ENCODE measurements at regions not wholly inside any gene's neighbourhood (a gene's known extent, or its start where the extent isn't known, plus 50 kb on each side); places are given as distances from the start of the nearest gene placed in this dataset.

DNA sequence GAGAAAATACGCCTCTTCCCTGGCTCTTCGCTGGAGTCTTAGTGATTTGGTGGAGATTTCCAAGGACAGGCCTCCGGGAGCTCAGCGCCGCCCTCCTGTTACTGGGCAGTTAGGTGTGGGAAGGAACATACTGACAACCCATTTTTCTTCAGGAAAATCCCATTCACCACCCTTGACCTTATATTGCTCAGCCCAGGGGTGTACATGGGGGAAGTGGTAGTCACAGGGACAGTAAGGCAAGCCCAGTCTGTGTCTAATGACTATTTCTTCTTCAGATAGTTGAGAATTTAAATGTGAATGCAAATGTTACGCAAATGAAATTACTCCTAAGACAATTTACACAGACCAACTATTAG, 119.4 kb downstream of the UQCRFS1 start:
- no peak for DNase-seq

DNA sequence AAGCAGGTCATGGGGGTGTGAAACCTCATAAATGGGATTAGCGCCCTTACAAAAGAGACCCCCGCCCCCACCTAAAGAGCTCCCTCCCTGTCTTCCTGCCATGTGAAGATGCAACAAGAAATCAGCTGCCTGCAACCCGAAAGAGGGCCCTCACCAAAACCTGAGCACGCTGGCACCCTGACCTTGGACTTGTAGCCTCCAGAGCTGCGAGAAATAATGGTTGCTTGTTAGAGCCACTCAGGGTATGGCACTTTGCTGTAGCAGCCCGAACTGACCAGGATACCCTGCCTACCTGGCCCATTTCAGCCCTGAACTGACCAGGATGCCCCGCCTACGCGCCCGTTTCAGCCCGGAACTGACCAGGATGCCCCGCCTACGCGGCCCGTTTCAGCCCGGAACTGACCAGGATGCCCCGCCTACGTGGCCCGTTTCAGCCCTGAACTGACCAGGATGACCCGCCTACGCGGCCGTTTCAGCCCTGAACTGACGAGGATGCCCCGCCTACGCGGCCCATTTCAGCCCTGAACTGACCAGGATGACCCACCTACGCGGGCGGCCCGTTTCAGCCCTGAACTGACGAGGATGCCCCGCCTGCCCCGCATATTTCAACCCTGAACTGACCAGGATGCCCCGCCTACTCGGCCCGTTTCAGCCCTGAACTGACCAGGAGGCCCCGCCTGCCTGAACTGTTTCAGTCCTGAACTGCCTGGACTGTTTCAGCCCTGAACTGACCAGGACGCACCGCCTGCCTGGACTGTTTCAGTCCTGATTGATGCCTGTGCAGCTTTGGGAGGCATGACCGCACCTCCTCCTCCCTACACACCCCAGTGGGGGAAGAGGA, 120.0 kb downstream of the UQCRFS1 start:
- no peak for DNase-seq

DNA sequence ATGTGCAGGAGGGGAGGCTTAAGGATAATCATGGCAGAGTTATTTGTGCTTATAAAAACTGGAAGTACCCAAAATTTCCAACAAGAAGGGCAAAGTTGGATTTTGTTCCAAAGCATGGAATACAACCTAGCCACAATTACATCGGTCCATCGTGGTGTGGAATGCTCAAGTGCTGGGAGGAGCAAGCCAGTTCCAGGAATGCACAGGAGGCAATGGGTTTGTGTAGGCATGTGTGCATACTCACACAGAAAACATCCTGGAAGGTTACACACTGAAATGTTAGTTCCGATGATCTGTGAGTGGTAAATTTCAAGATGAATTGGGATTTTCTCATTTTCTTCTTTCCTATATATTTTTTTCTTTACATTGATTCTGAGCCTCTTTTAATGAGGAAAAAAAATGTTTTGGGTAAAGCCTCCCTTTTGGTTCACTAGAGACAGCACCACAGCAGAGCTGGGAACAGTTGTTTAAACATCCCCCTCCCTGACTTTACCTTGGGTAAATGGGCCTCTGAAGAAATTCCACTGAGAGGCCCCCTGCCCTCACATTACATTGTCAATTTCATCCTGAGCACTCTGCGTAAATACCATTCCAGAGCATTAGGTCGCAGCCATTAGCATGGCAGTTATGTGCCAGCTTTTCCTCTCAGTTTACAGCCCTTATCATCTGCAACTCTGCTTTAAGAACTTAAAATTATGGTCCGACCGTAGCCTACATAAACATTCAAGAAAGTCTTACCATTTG, 122.0 kb downstream of the UQCRFS1 start:
- no peak for DNase-seq

DNA sequence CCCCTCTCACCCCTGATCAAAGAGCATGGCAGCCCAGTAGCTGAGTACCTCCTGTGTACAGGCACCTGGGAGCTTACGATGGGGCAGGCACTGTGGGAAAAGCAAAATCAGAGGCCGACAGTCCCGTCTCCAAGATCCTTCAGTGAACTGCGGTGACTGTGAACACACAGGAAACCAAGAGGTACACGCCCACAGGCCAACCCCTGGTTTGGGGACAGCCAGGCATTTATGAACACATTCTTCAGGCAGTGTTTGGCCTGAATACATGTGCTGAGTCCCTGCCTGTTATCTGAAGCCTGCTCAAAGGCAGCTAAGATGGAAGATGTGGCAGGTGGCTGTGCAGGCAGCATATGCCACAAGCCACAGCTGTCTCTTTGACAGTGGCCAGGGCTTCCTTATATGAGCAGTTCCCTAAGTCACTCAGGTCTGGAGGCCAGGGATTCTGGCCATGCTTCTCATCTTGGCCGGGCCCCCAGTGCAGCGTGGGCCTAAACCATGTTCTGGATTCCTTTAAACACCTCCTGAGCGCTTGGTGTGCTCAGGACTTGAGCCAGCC, 123.6 kb downstream of the UQCRFS1 start:
- no peak for DNase-seq

DNA sequence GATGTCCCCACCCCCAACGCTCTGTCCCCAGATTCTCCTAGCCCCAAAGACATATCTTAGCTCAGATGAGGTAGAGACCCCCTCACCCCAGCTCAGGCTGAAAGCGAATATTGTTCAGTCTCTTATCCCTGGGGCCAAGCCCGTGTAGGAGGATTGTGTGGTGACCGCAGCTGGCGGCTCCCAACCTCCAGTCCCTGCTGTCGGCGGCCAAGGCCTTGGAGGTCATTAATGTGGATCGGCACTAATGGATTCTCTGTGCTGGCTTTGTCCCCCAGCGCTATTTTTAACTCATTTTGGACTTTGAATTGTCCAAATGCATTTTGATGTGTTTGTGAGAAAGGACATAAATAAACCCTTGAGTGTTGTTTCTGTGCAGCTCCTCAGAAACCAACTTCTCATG, 124.2 kb downstream of the UQCRFS1 start:
- DNase-seq: no peak

DNA sequence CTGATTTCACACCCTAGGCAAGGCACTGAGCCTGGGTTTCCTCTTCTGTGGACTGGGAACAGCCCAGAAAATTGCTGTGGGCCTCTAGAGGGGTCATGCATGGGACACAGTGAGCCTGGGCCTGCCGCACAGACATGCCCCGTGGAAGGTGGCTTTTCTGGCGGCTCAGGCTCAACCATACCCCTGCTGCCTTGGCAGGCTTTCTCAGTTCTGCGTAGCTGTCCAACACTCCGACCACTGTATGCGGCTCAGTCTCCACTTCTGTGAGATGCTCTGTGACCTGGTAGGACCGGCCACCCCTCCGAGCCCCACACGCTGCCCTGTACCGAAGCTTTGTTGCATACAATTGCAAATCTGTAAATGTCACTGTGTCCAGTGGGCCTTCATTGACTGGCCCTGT, 126.3 kb downstream of the UQCRFS1 start:
- DNase-seq: no peak

DNA sequence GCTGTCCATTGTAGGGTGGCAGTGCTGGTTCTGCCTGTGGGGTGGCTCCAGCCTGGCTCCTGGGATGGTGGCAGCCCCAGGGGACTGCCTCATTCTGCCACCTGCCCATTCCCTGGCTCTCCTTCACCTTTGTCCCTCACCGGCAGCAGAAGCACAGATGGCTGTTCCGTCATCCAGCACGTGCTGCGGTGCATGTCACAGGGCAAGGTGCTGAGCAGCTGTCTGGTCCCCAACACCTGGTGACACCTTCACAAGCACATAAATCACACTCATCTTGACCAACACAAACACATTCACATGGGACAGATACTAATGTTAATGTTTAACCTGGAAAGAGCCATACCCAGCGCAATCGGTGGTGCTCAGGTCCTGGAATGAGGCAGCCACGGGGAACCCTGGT, 126.8 kb downstream of the UQCRFS1 start:
- no peak for DNase-seq

DNA sequence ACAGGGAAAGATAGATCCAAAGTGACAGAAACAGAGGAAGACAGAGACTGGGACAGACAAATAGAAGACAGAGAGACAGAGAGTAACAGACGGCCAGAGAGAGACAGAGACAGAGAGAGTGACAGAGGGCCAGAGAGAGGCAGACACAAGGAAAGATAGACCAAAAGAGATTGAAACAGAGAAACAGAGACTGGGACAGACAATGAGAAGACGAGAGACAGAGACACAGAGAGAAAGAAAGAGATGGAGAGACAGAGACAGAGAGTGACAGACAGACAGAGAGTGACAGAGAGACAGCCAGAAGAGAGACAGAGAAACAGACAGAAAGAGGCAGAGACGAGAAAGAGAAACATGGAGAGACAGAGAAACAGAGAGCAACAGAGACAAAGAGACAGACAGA, 127.3 kb downstream of the UQCRFS1 start:
- no peak for DNase-seq

DNA sequence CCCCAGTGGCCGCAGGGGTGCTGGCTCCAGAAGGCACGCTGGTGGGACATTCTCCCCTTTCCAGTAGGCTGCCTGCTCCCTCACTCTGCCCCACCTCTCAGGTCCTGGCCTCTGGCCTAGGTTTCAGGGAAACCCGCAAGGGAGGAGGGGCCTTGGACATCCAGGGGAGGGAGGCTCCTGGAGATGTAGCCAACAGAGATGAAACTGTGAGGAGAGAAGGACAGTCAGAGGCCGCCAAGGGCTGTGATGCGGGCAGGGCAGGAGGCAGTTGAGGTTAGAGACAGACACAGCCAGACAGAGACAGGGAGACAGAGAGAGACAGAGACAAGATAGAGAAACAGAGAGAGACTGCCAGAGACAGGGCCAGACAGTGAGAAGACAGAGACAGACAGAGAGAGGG, 127.7 kb downstream of the UQCRFS1 start:
- no peak for DNase-seq

DNA sequence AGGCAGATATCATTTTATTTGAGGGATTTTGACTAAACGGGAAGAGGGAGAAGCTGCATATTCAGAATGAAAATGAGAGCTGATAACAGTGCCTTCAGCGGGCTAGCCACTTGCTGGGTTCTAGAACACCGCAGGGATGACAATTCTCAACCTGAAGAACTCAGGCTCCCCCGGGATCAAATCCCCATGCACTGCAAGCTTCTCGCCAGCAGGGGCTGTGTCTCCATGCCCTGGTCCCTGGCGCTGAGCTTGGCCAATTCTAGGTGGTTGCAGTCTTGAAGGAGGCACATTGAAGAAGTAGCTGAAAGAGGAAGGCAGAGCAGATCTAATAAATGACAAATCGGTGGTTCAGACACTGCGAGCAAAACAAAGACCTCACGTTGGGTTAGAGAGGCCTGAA, 128.7 kb downstream of the UQCRFS1 start:
- DNase-seq: no peak

DNA sequence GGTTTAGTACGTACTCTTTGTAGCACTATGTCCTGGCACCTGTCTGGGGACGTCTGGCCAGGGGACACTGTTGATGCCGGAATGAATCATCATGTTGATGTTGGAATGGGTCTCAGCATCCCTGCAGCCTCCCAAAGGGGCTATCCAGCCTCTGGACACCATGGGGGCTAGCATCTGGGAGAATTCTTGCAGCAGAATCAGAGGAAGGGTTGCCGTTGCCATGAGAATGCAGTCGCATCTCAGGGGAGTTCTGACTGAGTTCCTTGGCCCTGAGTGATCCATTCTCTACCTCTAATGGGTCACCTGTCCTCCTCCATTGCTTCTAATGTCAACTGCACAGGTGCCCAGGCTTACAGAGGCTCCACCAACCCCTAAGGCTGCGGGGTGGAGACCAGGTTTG, 129.1 kb downstream of the UQCRFS1 start:
- no peak for DNase-seq

DNA sequence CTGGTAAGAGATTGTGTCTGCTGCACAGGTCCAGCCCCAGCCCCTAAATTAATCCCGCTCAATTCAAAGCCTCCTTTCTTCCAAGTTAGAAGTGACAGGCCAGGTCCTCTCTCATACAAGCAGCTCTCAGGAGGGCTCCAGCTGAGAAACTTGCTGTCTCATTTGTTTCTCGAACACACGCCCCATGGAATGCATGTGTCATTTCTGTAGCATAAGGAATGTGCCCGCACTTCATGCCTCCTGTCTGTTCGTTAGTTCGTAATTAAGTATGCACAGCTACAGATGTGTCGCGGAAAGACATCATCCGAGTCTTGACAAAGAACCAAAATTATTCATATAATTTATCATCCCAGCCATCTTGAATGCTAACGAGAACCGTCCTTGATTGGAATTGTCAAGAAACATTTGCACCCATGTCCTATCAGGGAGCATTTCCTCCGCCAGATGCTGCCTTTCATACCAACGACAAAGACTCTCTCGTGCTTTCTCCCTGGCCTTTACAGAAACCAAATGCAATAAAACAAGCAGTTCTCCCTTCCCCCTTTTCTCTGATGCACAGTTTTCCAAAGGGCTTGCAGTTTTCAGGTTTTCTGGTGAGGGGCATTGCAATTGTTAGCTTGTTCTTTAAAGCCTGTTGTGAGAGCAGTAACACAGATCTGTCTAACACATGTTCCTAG, 133.5 kb downstream of the UQCRFS1 start:
- DNase-seq: no peak

DNA sequence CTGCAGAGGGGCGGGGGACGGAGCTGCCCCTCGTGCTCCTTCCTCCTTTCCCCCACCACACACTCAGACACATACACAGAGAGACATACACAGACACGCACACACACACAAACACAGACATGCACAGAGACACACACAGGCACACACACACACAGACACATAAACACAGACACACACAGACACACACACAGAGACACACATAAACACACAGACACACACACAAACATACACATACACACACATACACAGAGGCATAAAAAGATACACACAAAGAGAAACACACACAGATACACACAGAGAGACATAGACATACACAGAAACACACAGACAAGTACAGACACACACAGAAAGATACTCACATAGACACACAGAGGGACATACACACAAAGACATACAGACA, 136.0 kb downstream of the UQCRFS1 start:
- no peak for DNase-seq

DNA sequence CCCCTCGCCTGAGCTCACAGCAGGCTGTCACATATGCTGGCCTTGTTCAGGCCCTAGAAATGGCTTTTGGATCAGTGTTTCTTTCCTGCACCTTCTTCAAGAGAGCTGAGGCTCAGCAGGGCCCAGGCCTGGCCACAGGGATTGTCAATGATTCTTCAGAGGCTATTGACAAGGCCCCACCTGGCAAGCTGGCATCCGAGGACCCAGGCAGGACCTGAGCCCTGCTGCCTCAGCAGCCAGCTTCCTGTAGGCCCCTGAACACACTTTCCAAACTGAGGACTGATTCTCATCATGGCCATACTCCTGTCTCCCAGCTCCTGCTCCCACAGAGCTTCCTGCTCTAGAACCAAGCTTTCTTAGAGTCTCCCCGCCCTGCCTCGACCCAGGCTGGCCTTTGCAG, 136.8 kb downstream of the UQCRFS1 start:
- no peak for DNase-seq

DNA sequence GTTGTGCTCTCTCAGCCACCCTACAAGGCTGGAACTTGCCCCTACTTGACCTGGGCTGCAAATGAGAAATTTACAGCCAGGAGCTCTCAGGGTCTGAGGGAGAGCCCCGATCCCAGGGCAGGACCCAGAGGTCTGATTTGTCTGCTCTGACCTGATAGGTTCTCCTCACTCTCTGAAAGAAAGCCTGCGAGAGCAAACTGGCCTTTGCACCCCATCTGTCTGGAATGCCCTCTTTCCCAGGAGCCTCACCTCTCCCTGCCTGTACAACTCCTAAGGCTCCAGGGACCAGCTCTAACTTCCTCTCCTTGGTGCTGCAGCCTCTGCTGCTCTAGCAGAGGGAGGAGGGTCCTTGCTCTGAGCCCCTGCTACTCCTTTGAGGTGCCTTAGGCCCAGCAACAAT, 137.8 kb downstream of the UQCRFS1 start:
- DNase-seq: no peak

DNA sequence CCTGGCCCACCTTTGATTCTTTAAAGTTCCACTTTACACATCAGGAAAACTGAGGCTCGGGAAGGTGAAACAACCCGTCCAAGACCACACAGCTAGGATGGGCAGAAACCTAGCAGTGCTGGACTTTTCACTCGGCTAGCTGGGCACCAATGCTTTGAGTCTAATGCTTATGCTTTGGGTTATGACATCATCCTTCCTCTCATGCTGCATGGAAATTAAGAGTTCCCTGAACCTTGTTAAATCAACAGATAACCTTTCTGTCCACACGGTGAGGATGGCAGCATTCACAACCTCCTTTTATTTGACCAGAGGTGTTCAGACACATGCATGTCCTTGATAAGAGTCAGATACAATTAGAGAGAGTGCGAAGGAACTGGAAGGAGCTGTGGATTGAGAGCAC, 138.4 kb downstream of the UQCRFS1 start:
- DNase-seq: no peak

DNA sequence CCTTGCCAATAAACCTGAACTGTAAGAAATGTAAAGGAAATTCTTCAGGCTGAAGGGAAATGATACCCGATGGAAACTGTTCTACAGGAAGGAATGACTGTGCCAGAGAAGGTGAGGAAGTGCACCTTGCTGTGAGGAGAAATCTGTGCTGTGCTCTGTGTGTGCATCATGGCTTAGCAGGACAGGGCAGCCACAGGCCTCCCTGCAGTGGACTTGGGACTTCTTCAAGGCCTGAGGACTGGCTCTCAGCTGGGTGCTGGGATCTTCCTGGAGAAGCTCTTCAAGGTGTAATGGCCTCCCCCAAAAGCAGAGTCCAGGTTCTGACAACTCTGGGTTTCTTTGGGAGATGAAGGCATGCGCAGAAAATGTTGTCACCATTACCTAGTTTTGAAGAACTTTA, 145.1 kb downstream of the UQCRFS1 start:
- DNase-seq: no peak

DNA sequence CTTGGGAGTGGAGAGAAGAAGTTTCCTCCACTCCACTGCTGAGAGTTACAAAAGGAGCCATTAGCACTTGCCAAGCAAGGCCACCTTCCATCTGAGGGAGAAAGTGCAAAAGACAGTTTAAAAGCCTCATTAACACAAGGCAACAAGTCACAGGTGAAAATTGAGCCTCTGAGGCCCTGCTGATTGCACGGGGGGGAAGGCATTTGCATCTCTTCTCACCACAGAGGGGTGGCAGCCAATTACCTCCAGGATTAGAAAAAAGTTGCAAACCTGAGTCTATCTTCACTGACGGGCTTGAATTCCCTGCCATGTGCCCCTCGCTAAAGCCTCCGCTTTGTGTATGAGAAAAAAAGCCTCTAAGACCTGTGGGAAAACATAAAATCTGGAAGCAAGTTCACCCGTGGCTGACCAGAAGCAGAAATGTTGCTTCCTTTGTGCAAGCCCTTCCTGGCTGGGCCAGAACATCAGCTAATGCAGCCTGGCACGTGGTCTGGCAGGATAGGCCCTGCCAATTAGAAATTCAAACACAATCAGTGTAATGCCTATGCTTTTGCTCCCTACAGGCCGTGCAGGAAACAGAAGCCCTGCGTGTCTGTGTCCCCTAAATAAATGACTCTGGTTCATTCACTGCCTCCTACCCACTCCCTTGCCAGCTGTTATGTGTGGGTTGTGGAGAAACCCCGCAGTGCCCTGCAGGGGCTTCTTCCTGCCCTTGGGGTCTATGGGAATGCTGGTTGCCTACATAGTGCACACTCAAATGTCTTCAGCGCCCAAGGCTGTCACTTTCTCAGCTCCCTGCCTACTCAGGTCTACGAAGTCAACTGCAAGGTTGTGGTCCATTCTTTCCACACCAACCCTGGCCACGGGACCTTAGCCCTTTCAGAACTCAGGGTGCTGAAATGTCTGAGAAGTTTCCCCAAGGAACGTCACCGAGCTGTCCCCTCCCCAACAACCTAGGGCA, 150.2 kb downstream of the UQCRFS1 start:
- DNase-seq: no peak

DNA sequence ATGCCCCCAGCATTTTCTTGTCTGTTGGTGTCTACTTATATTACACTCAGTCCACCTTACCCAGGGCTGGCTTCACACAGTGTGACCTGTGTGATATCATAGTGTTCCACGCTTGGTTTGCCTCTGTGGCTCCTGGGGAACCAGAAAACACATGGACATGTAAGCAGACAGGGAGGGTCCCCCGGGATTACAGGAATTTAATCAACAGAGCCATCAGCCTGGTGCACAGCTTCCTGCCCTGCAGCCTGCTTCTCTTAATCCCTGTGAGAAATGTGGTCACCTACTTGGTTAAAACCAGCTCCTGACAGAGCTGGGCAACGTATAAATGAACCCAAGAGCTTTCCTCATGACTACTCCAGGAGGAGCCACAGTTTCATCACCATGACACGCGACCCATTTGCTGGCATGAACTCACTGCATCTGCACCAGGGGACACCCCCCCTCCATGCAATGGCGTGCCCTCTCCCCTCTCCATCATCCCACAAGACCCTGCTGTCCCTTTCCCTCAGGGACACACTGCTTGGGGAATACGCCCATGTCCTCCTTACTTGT, 152.1 kb downstream of the UQCRFS1 start:
- DNase-seq: no peak

DNA sequence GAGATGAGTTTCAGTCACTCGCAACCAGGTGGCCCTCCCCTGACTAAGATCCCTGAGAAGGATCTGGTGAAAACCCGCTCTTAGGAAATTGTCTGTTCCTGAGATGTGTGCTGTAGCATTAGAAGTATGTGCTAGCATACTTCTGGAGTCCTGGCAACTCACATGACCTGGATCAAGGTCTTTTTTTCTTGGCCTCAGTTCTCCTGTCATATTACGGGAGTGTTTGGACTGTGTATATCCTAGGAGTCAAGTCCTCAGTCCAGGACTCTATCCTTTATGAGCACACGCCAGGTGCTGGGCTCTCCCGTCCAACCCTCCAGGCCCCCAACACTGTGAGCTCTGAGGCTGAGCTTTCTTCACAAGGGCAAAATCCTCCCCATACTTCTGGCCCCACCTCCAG, 156.4 kb downstream of the UQCRFS1 start:
- DNase-seq: no peak

DNA sequence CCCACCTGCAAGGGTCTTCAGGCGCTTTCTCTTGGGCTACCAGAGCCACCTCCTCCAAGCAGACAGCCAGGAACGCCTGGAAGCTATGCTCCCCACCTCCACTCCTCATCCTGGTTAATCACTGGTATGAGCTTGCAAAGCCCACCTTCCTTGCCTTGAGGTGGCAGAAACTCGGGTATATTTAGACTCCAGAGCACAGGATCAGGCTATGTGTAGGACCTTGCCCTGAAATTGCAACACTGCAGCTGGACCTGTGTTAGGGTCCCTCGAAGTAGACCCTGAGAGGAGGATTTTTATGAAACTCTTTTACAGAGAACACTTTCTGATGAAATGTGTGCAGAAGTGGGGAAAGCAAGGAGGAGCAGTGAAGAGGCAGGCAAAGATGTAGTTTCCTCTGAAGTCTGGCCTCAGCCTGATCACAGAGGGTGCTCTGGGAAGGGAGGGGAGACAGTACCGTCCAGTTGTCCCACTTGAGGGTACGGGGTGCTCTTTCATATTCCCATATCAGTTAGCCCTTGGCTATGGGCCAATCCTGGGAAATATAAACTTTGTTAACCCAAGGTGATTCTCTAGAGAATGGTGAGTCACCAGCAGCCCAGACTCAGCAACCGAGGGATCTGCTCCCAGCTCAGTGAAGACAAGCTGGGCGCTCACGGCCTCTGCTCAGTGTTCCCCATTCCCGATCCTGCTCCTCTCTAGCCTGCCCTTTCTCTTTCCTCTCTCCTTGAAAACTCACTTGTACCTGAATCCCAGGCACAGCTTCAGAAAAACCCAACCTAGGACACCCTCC, 157.9 kb downstream of the UQCRFS1 start:
- no peak for DNase-seq
